ENCODE measurements at regions not wholly inside any gene's neighbourhood (a gene's known extent, or its start where the extent isn't known, plus 50 kb on each side); places are given as distances from the start of the nearest gene placed in this dataset.
"Not testable (repeated sequence)": the region's sequence is repeated elsewhere in the genome, so short reads cannot be mapped to it uniquely, and the experiment has no call there.

- POLR2A ChIA-PET (ENCODE audit: unreplicated experiment); H4K8ac ChIP-seq (ENCODE audit: low read depth in 2 of 2, low read length in 2 of 2); H3K79me1 ChIP-seq (ENCODE audit: low read depth in 1 of 2, low read length in 2 of 2); H2BK5ac ChIP-seq (ENCODE audit: low read depth, low read length, poor library complexity, severe bottlenecking); H4K5ac ChIP-seq (ENCODE audit: low read depth, low read length); H2BK15ac ChIP-seq (ENCODE audit: low read depth, low read length); H3K27ac ChIP-seq (ENCODE audit: insufficient read depth, low read length); H2AK5ac ChIP-seq (ENCODE audit: low read depth, low read length); H3K14ac ChIP-seq (replicated peaks; ENCODE audit: low read depth, low read length); ATAC-seq (ENCODE audit: low read depth); H2BK120ac ChIP-seq (ENCODE audit: low read depth, low read length); H3K36me3 ChIP-seq (ENCODE audit: control insufficient read depth, insufficient read depth, low read length); dilution Hi-C loops (cut with HindIII; ENCODE audit: low sequenced_read_pairs, unreplicated experiment); H2BK20ac ChIP-seq (ENCODE audit: low read depth, low read length); BruUV-seq (replicated peaks); H3K4me3 ChIP-seq (ENCODE audit: insufficient read depth, low read depth, low read length); H3K56ac ChIP-seq (ENCODE audit: extremely low read depth, insufficient read depth, low read length); H4K20me1 ChIP-seq (ENCODE audit: insufficient read depth, low read length); H2AK9ac ChIP-seq (replicated peaks; ENCODE audit: low read depth, low read length, poor library complexity); H2AFZ ChIP-seq (replicated peaks; ENCODE audit: low read length, poor library complexity); H3K4ac ChIP-seq (ENCODE audit: low read depth, low read length); DNase-seq; CTCF ChIA-PET; in situ Hi-C loops (cut with MboI; ENCODE audit: low sequenced_read_pairs); intact Hi-C loops (cut with micrococcal nuclease); H3K9me1 ChIP-seq (ENCODE audit: insufficient read depth, low read length); H3K23ac ChIP-seq (ENCODE audit: low read depth, low read length); H4K91ac ChIP-seq (ENCODE audit: insufficient read depth, low read depth, low read length); H3K4me2 ChIP-seq (ENCODE audit: low read depth, low read length); H3K9ac ChIP-seq (ENCODE audit: low read depth, low read length); H3K4me1 ChIP-seq (ENCODE audit: control insufficient read depth, insufficient read depth, low read length); H3K27me3 ChIP-seq (ENCODE audit: control insufficient read depth, insufficient read depth, low read length); H3K9me3 ChIP-seq (ENCODE audit: control insufficient read depth, insufficient read depth, low read length); H3K18ac ChIP-seq (ENCODE audit: low read depth, low read length): not testable (repeated sequence)
- no CpG with 5 or more reads among the region's 3 CpGs for WGBS, 2 experiments (ENCODE audit: extremely low coverage in 2 of 2, insufficient read length in 1 of 2)
Measured at GRCh38 chr1:146688893-146689292, 249.2 kb upstream of the NBPF12 start.

GRCh38 chr1:146686777-146687366, 251.3 kb upstream of the NBPF12 start:
- H4K8ac ChIP-seq (ENCODE audit: low read depth in 2 of 2, low read length in 2 of 2); in situ Hi-C loops (cut with MboI; ENCODE audit: low sequenced_read_pairs); H3K27ac ChIP-seq (ENCODE audit: insufficient read depth, low read length); H2BK15ac ChIP-seq (ENCODE audit: low read depth, low read length); H3K14ac ChIP-seq (replicated peaks; ENCODE audit: low read depth, low read length); intact Hi-C loops (cut with micrococcal nuclease); DNase-seq; dilution Hi-C loops (cut with HindIII; ENCODE audit: low sequenced_read_pairs, unreplicated experiment); H3K18ac ChIP-seq (ENCODE audit: low read depth, low read length); ATAC-seq (ENCODE audit: low read depth); H4K5ac ChIP-seq (ENCODE audit: low read depth, low read length); H3K4me3 ChIP-seq (ENCODE audit: insufficient read depth, low read depth, low read length); H3K27me3 ChIP-seq (ENCODE audit: control insufficient read depth, insufficient read depth, low read length); H3K9me1 ChIP-seq (ENCODE audit: insufficient read depth, low read length); H3K36me3 ChIP-seq (ENCODE audit: control insufficient read depth, insufficient read depth, low read length); H3K9me3 ChIP-seq (ENCODE audit: control insufficient read depth, insufficient read depth, low read length); H3K56ac ChIP-seq (ENCODE audit: extremely low read depth, insufficient read depth, low read length); CTCF ChIA-PET; H2AK5ac ChIP-seq (ENCODE audit: low read depth, low read length); H3K79me1 ChIP-seq (ENCODE audit: low read depth in 1 of 2, low read length in 2 of 2); H3K4ac ChIP-seq (ENCODE audit: low read depth, low read length); BruUV-seq (replicated peaks); H2BK20ac ChIP-seq (ENCODE audit: low read depth, low read length); H4K20me1 ChIP-seq (ENCODE audit: insufficient read depth, low read length); H2BK120ac ChIP-seq (ENCODE audit: low read depth, low read length); H2BK5ac ChIP-seq (ENCODE audit: low read depth, low read length, poor library complexity, severe bottlenecking); H3K23ac ChIP-seq (ENCODE audit: low read depth, low read length); H2AK9ac ChIP-seq (replicated peaks; ENCODE audit: low read depth, low read length, poor library complexity); POLR2A ChIA-PET (ENCODE audit: unreplicated experiment); H3K9ac ChIP-seq (ENCODE audit: low read depth, low read length); H3K4me1 ChIP-seq (ENCODE audit: control insufficient read depth, insufficient read depth, low read length); H4K91ac ChIP-seq (ENCODE audit: insufficient read depth, low read depth, low read length); H3K4me2 ChIP-seq (ENCODE audit: low read depth, low read length); H2AFZ ChIP-seq (replicated peaks; ENCODE audit: low read length, poor library complexity): not testable (repeated sequence)
- no CpG with 5 or more reads among the region's 4 CpGs for WGBS, 2 experiments (ENCODE audit: extremely low coverage in 2 of 2, insufficient read length in 1 of 2)
